GM23338 (cell line): ENCODE measurements at regions not wholly inside any gene's neighbourhood (a gene's known extent, or its start where the extent isn't known, plus 50 kb on each side); places are given as distances from the start of the nearest gene placed in this dataset.

ENCODE experiments used
- ATAC-seq: fragments of 200-7000 bp; cut with Tn5 transposase; 3 replicates; pipeline ENCODE4 v1.9.1; 2020
- DNase-seq: peaks from one replicate; pipeline ENCODE4 v3.0.0-alpha.2; 2015; ENCODE audit warnings: low spot score
- H2AFZ ChIP-seq: fragments of 200-600 bp; sonication (generic); 2 replicates; pipeline ENCODE4 v1.8.0; 2016; ENCODE audit warnings: antibody characterized with exemption, mild to moderate bottlenecking, moderate library complexity
- H3F3A ChIP-seq: fragments of 200-600 bp; sonication (generic); replicated peaks from 2 replicates; pipeline ENCODE4 v1.8.0; 2017; ENCODE audit warnings: antibody characterized with exemption, mixed run types, low read depth
- H3K27ac ChIP-seq: fragments of 200-600 bp; sonication (generic); 2 replicates; pipeline ENCODE4 v1.6.1; 2016; ENCODE audit warnings: low read depth
- H3K27me3 ChIP-seq: fragments of 200-600 bp; sonication (generic); 2 replicates; pipeline ENCODE4 v1.8.0; 2016; ENCODE audit warnings: mild to moderate bottlenecking, mixed run types, moderate library complexity; ENCODE audit not compliant: insufficient read depth
- H3K36me3 ChIP-seq: fragments of 200-600 bp; sonication (generic); 2 replicates; pipeline ENCODE4 v1.8.0; 2016; ENCODE audit warnings: mild to moderate bottlenecking; ENCODE audit not compliant: insufficient read depth
- H3K4me1 ChIP-seq: fragments of 200-600 bp; sonication (generic); 2 replicates; pipeline ENCODE4 v1.8.0; 2016; ENCODE audit warnings: mild to moderate bottlenecking, moderate library complexity; ENCODE audit not compliant: insufficient read depth
- H3K4me2 ChIP-seq: fragments of 200-600 bp; sonication (generic); 2 replicates; pipeline ENCODE4 v1.7.1; 2017; ENCODE audit warnings: mixed run types
- H3K4me3 ChIP-seq: fragments of 200-600 bp; sonication (generic); 2 replicates; pipeline ENCODE4 v1.6.1; 2016; ENCODE audit warnings: mixed run types
- H3K79me2 ChIP-seq: fragments of 200-600 bp; sonication (generic); replicated peaks from 2 replicates; pipeline ENCODE4 v1.8.0; 2017; ENCODE audit warnings: mild to moderate bottlenecking; ENCODE audit not compliant: insufficient read depth
- H3K9me2 ChIP-seq: fragments of 200-600 bp; sonication (generic); 2 replicates; pipeline ENCODE4 v1.8.0; 2017; ENCODE audit not compliant: insufficient read depth
- H4K20me1 ChIP-seq: fragments of 200-600 bp; sonication (generic); replicated peaks from 2 replicates; pipeline ENCODE4 v1.8.0; 2017; ENCODE audit warnings: mild to moderate bottlenecking; ENCODE audit not compliant: insufficient read depth
- H3K27ac Mint-ChIP-seq: 2 replicates; pipeline ENCODE4 v1.8.0; 2020; ENCODE audit warnings: inconsistent platforms, mild to moderate bottlenecking, moderate library complexity, mixed read lengths
- H3K27me3 Mint-ChIP-seq: 3 replicates; pipeline ENCODE4 v1.8.0; 2022; ENCODE audit warnings: low read depth, mild to moderate bottlenecking, moderate library complexity, mixed read lengths, inconsistent platforms; ENCODE audit not compliant: insufficient read depth, poor library complexity
- H3K36me3 Mint-ChIP-seq: 3 replicates; pipeline ENCODE4 v1.8.0; 2021; ENCODE audit warnings: low read depth, mild to moderate bottlenecking, inconsistent platforms, moderate library complexity, mixed read lengths
- H3K4me1 Mint-ChIP-seq: 3 replicates; pipeline ENCODE4 v1.8.0; 2020; ENCODE audit warnings: mild to moderate bottlenecking, inconsistent platforms, mixed read lengths
- H3K4me3 Mint-ChIP-seq: 3 replicates; pipeline ENCODE4 v1.8.0; 2021; ENCODE audit warnings: moderate library complexity, mild to moderate bottlenecking, inconsistent platforms, mixed read lengths
- H3K9me3 Mint-ChIP-seq: 3 replicates; pipeline ENCODE4 v1.8.0; 2020; ENCODE audit warnings: moderate library complexity, mild to moderate bottlenecking, inconsistent platforms, mixed read lengths
- CTCF ChIP-seq, 2 experiments: fragments of 200-600 bp in 1 of 2; sonication (generic) in 1 of 2; conservative IDR thresholded peaks; 2 replicates each; pipeline versions ENCODE4 v1.5.1 to v1.6.1; 2016 to 2017; ENCODE audit warnings: antibody characterized with exemption in 2 of 2, low read depth in 2 of 2, mild to moderate bottlenecking in 2 of 2, moderate library complexity in 1 of 2
- JUNB ChIP-seq: IDR thresholded peaks from one replicate; pipeline ENCODE4 v1.6.1; 2016; ENCODE audit warnings: antibody characterized with exemption; ENCODE audit not compliant: unreplicated experiment
- NANOG ChIP-seq: IDR thresholded peaks from 2 replicates; pipeline ENCODE4 v1.6.1; 2016; ENCODE audit warnings: antibody characterized with exemption, borderline replicate concordance
- REST ChIP-seq: IDR thresholded peaks from one replicate; pipeline ENCODE4 v1.6.1; 2018; ENCODE audit warnings: antibody characterized with exemption; ENCODE audit not compliant: unreplicated experiment
- STAT1 ChIP-seq: IDR thresholded peaks from one replicate; pipeline ENCODE4 v1.6.1; 2016; ENCODE audit warnings: antibody characterized with exemption; ENCODE audit not compliant: unreplicated experiment
- ZNF114 ChIP-seq: fragments of 250-450 bp; sonication (Bioruptor Pico); IDR thresholded peaks from 2 replicates; pipeline ENCODE4 v1.5.0; 2020; ENCODE audit warnings: mild to moderate bottlenecking, moderate library complexity
- ZNF462 ChIP-seq: fragments of 250-450 bp; sonication (Bioruptor Pico); IDR thresholded peaks from 2 replicates; pipeline ENCODE4 v1.5.0; 2020; ENCODE audit warnings: mild to moderate bottlenecking, moderate library complexity

- no peak for TF ChIP-seq ZNF462 (CRISPR knock-in tag)
- no peak for TF ChIP-seq NANOG
- no peak for TF ChIP-seq JUNB
- no peak for TF ChIP-seq STAT1
These were observed 684.9 kb upstream of the CELF2 start (continued) for GRCh38 chr10:10332786-10333185.

GRCh38 chr10:10333622-10334021 is 684.0 kb upstream of the CELF2 start:
- no peak overlapping the region for H3K27ac ChIP-seq
- H4K20me1 ChIP-seq, result no peaks in the 10 kb centered on the region
- no peaks in the 10 kb centered on the region for H3F3A ChIP-seq
- H3K4me3 ChIP-seq, result no peak overlapping the region
- H3K9me2 ChIP-seq, result no peaks in the 10 kb centered on the region
- no peaks in the 10 kb centered on the region for H3K79me2 ChIP-seq
- Mint-ChIP-seq H3K27ac (no peak overlapping the region), H3K27me3 (peaks cover 2% of the 10 kb centered on the region), H3K4me3 (no peak overlapping the region), H3K36me3 (peaks cover 6% of the 10 kb centered on the region; the same call in 2 of the 3 replicates), H3K9me3 (peaks cover 5% of the 10 kb centered on the region; the same call in 2 of the 3 replicates), H3K4me1 (peaks cover 15% of the 10 kb centered on the region; the same call in 2 of the 3 replicates)
- no peak overlapping the region for H3K4me2 ChIP-seq
- no peaks in the 10 kb centered on the region for H3K27me3 ChIP-seq
- peaks cover 15% of the 10 kb centered on the region for H3K4me1 ChIP-seq
- DNase-seq (no peak), ATAC-seq (no peak)
- no peak overlapping the region for H2AFZ ChIP-seq
- no peaks in the 10 kb centered on the region for H3K36me3 ChIP-seq
- TF ChIP-seq ZNF114 (CRISPR knock-in tag) (no peak), REST (no peak), CTCF (conservative IDR thresholded peaks at IDR 0.05; ENCODE audit: low read depth in 2 of 2) (no peak)
